Neural cell (in vitro differentiated cells): ENCODE measurements at regions not wholly inside any gene's neighbourhood (a gene's known extent, or its start where the extent isn't known, plus 50 kb on each side); places are given as distances from the start of the nearest gene placed in this dataset.

Experiments used
- H2AFZ ChIP-seq: fragments of 200-600, 300-800 bp; sonication (generic), shearing (Covaris generic); 2 replicates; pipeline ENCODE4 v1.6.0; 2014; ENCODE audit warnings: low read depth, mild to moderate bottlenecking, antibody characterized with exemption, low read length, moderate library complexity
- H3F3A ChIP-seq: fragments of 200-600 bp; shearing (Covaris generic); 2 replicates; pipeline ENCODE4 v1.6.1; 2016; ENCODE audit warnings: mild to moderate bottlenecking, moderate library complexity, mixed read lengths, antibody characterized with exemption, low read length; ENCODE audit not compliant: insufficient read depth, poor library complexity, severe bottlenecking
- H3K27ac ChIP-seq: fragments of 200-600, 300-800 bp; sonication (generic), shearing (Covaris generic); 2 replicates; pipeline ENCODE4 v1.5.1; 2014; ENCODE audit warnings: mild to moderate bottlenecking, low read length, moderate library complexity
- H3K27me3 ChIP-seq: fragments of 300-800, 200-600 bp; sonication (generic), shearing (Covaris generic); 2 replicates; pipeline ENCODE4 v1.6.0; 2014; ENCODE audit warnings: mild to moderate bottlenecking, low read depth, low read length, moderate library complexity; ENCODE audit not compliant: insufficient read depth
- H3K36me3 ChIP-seq: fragments of 300-800, 200-600 bp; sonication (generic), shearing (Covaris generic); 2 replicates; pipeline ENCODE4 v1.5.1; 2014; ENCODE audit warnings: mild to moderate bottlenecking, antibody characterized with exemption, low read length, moderate library complexity; ENCODE audit not compliant: insufficient read depth
- H3K4me2 ChIP-seq: fragments of 300-800, 200-600 bp; sonication (generic), shearing (Covaris generic); 2 replicates; pipeline ENCODE4 v1.6.0; 2014; ENCODE audit warnings: mild to moderate bottlenecking, low read length
- H3K4me3 ChIP-seq: fragments of 300-800, 200-600 bp; sonication (generic), shearing (Covaris generic); 2 replicates; pipeline ENCODE4 v1.5.1; 2014; ENCODE audit warnings: mild to moderate bottlenecking, low read length, moderate library complexity
- H3K79me2 ChIP-seq: fragments of 200-600 bp; shearing (Covaris generic); replicated peaks from 2 replicates; pipeline ENCODE4 v1.6.0; 2014; ENCODE audit warnings: mild to moderate bottlenecking, low read length, moderate library complexity; ENCODE audit not compliant: insufficient read depth
- H3K9ac ChIP-seq: fragments of 300-800, 200-600 bp; sonication (generic), shearing (Covaris generic); 2 replicates; pipeline ENCODE4 v1.6.1; 2016; ENCODE audit warnings: mild to moderate bottlenecking, low read length, mixed read lengths
- H3K9me2 ChIP-seq: fragments of 200-600 bp; shearing (Covaris generic); 2 replicates; pipeline ENCODE4 v1.6.1; 2016; ENCODE audit warnings: mild to moderate bottlenecking, low read length, mixed read lengths; ENCODE audit not compliant: insufficient read depth
- H3K9me3 ChIP-seq: fragments of 200-600, 300-800 bp; sonication (generic), shearing (Covaris generic); 2 replicates; pipeline ENCODE4 v1.6.1; 2016; ENCODE audit warnings: mild to moderate bottlenecking, mixed run types, low read length, moderate library complexity, mixed read lengths
- H4K20me1 ChIP-seq: fragments of 200-600 bp; shearing (Covaris generic); 2 replicates; pipeline ENCODE4 v1.6.1; 2016; ENCODE audit warnings: mild to moderate bottlenecking, mixed run types; ENCODE audit not compliant: insufficient read depth
- EP300 ChIP-seq: fragments of 450-650 bp; conservative IDR thresholded peaks from 2 replicates; pipeline ENCODE4 v1.6.1; 2014; ENCODE audit warnings: antibody characterized with exemption, mild to moderate bottlenecking, moderate library complexity; ENCODE audit not compliant: poor library complexity, severe bottlenecking
- EZH2 ChIP-seq: fragments of 200-600, 300-800 bp; shearing (Covaris generic), sonication (generic); IDR thresholded peaks from 2 replicates; pipeline ENCODE4 v1.6.1; 2014; ENCODE audit warnings: antibody characterized with exemption, low read length, borderline replicate concordance, mild to moderate bottlenecking; ENCODE audit not compliant: insufficient read depth, poor library complexity, severe bottlenecking
- MXI1 ChIP-seq: fragments of 450-650 bp; conservative IDR thresholded peaks from 2 replicates; pipeline ENCODE4 v1.6.1; 2014; ENCODE audit warnings: antibody characterized with exemption, mild to moderate bottlenecking; ENCODE audit not compliant: poor library complexity, severe bottlenecking
- POLR2AphosphoS5 ChIP-seq: IDR thresholded peaks from 2 replicates; pipeline ENCODE4 v1.6.1; 2012
- RAD21 ChIP-seq: fragments of 450-650 bp; conservative IDR thresholded peaks from 2 replicates; pipeline ENCODE4 v1.6.1; 2014; ENCODE audit warnings: antibody characterized with exemption, mild to moderate bottlenecking, moderate library complexity
- SMC3 ChIP-seq: fragments of 450-650 bp; conservative IDR thresholded peaks from 2 replicates; pipeline ENCODE4 v1.6.1; 2014; ENCODE audit warnings: antibody characterized with exemption, mild to moderate bottlenecking, moderate library complexity; ENCODE audit not compliant: poor library complexity
- TAF1 ChIP-seq: IDR thresholded peaks from 2 replicates; pipeline ENCODE4 v1.6.1; 2012; ENCODE audit warnings: low read depth
- TF ChIP-seq, protein P1 (sequence below): fragments of 450-650 bp; IDR thresholded peaks from 2 replicates; pipeline ENCODE4 v1.5.1; 2014; ENCODE audit warnings: antibody characterized with exemption, mild to moderate bottlenecking, moderate library complexity; ENCODE audit not compliant: poor library complexity, severe bottlenecking
- TF ChIP-seq, protein P2 (sequence below): IDR thresholded peaks from 2 replicates; pipeline ENCODE4 v1.6.1; 2012; ENCODE audit warnings: borderline replicate concordance

DNA sequence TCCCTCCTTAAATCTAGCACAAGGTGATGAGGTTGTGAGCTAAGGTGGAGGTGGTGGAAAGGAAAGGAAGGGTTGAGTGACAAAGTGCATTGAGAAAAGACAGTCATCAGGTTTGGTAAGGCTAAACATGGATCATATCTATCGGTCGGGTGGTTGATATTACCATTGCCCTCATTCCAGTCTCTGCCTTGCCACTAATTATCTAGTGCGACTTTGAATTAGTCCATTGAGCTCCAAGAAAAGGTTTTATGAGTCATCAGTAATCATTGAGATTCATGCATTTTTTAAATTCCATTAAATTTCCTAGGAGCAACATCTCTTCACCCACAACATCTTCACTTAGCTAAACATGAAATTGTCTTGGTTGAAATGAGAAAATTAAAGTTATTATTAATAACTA lies 68.9 kb upstream of the FRMD4A start:
- no peaks in the 10 kb centered on the region for H3K36me3 ChIP-seq
- TF ChIP-seq, protein P1, sequence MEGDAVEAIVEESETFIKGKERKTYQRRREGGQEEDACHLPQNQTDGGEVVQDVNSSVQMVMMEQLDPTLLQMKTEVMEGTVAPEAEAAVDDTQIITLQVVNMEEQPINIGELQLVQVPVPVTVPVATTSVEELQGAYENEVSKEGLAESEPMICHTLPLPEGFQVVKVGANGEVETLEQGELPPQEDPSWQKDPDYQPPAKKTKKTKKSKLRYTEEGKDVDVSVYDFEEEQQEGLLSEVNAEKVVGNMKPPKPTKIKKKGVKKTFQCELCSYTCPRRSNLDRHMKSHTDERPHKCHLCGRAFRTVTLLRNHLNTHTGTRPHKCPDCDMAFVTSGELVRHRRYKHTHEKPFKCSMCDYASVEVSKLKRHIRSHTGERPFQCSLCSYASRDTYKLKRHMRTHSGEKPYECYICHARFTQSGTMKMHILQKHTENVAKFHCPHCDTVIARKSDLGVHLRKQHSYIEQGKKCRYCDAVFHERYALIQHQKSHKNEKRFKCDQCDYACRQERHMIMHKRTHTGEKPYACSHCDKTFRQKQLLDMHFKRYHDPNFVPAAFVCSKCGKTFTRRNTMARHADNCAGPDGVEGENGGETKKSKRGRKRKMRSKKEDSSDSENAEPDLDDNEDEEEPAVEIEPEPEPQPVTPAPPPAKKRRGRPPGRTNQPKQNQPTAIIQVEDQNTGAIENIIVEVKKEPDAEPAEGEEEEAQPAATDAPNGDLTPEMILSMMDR = no peak
- TF ChIP-seq, protein P2, sequence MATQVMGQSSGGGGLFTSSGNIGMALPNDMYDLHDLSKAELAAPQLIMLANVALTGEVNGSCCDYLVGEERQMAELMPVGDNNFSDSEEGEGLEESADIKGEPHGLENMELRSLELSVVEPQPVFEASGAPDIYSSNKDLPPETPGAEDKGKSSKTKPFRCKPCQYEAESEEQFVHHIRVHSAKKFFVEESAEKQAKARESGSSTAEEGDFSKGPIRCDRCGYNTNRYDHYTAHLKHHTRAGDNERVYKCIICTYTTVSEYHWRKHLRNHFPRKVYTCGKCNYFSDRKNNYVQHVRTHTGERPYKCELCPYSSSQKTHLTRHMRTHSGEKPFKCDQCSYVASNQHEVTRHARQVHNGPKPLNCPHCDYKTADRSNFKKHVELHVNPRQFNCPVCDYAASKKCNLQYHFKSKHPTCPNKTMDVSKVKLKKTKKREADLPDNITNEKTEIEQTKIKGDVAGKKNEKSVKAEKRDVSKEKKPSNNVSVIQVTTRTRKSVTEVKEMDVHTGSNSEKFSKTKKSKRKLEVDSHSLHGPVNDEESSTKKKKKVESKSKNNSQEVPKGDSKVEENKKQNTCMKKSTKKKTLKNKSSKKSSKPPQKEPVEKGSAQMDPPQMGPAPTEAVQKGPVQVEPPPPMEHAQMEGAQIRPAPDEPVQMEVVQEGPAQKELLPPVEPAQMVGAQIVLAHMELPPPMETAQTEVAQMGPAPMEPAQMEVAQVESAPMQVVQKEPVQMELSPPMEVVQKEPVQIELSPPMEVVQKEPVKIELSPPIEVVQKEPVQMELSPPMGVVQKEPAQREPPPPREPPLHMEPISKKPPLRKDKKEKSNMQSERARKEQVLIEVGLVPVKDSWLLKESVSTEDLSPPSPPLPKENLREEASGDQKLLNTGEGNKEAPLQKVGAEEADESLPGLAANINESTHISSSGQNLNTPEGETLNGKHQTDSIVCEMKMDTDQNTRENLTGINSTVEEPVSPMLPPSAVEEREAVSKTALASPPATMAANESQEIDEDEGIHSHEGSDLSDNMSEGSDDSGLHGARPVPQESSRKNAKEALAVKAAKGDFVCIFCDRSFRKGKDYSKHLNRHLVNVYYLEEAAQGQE = no peak
- TF ChIP-seq EZH2 = no peak
- TF ChIP-seq EP300 = no peak
- no peak for TF ChIP-seq TAF1
- TF ChIP-seq POLR2AphosphoS5 = no peak
- TF ChIP-seq SMC3 = no peak
- no peak for TF ChIP-seq MXI1
- TF ChIP-seq RAD21 = no peak
- no peak overlapping the region for H3K4me2 ChIP-seq
- H3K79me2 ChIP-seq = no peaks in the 10 kb centered on the region
- H3K27ac ChIP-seq = no peak overlapping the region
- H3K4me3 ChIP-seq = no peak overlapping the region
- H3K9me2 ChIP-seq = no peaks in the 10 kb centered on the region
- H3F3A ChIP-seq = no peaks in the 10 kb centered on the region
- no peak overlapping the region for H2AFZ ChIP-seq
- no peaks in the 10 kb centered on the region for H3K27me3 ChIP-seq
- H3K9me3 ChIP-seq = no peaks in the 10 kb centered on the region
- no peak overlapping the region for H3K9ac ChIP-seq
- H4K20me1 ChIP-seq = no peaks in the 10 kb centered on the region

DNA sequence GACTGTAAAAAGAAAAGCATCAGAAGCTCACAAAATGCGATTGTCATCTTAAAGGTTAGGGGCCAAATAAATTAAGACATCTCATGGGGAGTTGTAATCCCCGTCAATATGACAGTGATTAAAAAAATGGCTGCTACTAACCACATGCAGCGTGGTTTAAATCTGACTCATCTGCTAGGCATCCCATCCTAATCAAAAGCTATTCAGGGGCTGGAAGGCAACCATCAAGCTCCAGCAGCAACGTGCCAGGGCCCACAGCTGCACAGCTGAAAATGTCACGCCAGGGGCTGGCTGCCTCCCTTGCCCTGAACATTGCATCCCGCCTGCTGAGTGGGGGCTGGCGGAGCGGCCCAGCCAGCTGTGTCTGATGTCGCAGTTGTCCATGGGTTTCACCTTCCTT lies 66.3 kb upstream of the FRMD4A start:
- no peak overlapping the region for H3K4me3 ChIP-seq
- no peak overlapping the region for H3K4me2 ChIP-seq
- H3K9me2 ChIP-seq = no peaks in the 10 kb centered on the region
- no peak overlapping the region for H3K9ac ChIP-seq
- no peaks in the 10 kb centered on the region for H3F3A ChIP-seq
- H2AFZ ChIP-seq = no peak overlapping the region
- H4K20me1 ChIP-seq = no peaks in the 10 kb centered on the region
- no peak overlapping the region for H3K27ac ChIP-seq
- no peaks in the 10 kb centered on the region for H3K79me2 ChIP-seq
- no peak for TF ChIP-seq RAD21
- no peak for TF ChIP-seq EZH2
- TF ChIP-seq SMC3 = no peak
- TF ChIP-seq, protein P1 = no peak
- TF ChIP-seq MXI1 = no peak
- TF ChIP-seq, protein P2 = no peak
- no peak for TF ChIP-seq EP300
- TF ChIP-seq POLR2AphosphoS5 = no peak
- no peak for TF ChIP-seq TAF1
- no peaks in the 10 kb centered on the region for H3K36me3 ChIP-seq
- H3K27me3 ChIP-seq = no peaks in the 10 kb centered on the region
- H3K9me3 ChIP-seq = no peaks in the 10 kb centered on the region
